DMS53 treated with DMSO at 0.1 percent for 48 hours (cell line): ENCODE measurements at regions not wholly inside any gene's neighbourhood (a gene's known extent, or its start where the extent isn't known, plus 50 kb on each side); places are given as distances from the start of the nearest gene placed in this dataset.

Experiments used
- DNase-seq: peaks from one replicate; lab custom pipeline; 2025; ENCODE audit not compliant: unreplicated experiment; lab: John Stamatoyannopoulos, UW

DNA sequence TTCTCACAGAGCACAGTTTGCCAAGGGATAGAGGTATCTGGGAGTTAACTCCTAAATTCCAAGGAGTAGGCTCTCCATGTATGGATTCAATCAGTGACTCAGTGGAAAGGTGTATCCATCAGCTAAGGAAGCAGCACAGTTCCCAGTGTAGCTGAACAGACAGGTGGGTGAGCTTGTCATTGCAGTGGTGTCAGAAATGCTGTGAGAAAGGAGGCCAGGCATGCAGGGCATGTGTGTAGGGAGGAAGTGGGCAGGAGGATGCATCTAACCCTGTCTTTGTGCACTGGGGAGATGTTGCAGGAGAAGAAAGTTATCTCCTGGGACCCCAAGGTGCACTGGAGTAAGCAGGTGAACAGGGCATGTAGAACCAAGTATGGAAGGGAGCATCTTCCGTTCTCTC is 539.0 kb downstream of the VRK1 start:
- DNase-seq = no peak

DNA sequence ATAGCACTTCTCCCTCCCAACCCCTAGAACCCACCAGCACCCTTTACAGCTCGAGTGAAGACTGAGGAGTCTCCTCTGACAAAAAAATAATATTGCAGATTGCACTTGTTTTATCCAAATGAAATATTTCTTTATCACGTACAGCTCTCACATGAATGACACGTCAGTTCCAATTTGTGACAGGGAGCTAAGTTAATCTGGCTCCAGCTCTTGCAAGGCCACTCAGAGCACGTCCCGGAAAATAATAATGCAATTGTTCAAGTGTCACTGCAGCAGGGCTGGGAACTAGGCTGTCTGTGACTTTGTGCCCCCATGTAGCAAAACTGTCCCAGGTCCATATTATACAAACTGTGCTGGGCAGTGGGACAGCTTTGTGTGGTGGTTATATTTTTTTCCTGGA is 539.6 kb downstream of the VRK1 start:
- no peak for DNase-seq

DNA sequence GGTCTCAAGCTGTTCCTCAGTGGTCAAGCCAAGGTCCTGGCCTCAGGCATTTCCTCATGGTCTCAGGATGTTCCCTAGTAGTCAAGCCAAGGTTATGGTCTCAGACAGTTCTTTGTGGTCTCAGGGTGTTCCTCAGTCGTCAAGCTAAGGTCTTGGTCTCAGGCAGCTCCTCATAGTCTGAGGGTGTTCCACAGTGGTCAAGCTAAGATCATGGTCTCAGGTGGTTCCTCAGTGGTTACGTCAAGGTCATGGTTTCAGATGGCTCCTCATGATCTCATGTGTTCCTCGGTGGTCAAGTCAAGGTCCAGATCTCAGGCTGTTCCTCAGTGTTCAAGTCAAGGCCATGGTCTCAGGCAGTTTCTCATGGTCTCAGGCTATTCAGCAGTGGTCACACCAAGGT is 540.1 kb downstream of the VRK1 start:
- no peak for DNase-seq

DNA sequence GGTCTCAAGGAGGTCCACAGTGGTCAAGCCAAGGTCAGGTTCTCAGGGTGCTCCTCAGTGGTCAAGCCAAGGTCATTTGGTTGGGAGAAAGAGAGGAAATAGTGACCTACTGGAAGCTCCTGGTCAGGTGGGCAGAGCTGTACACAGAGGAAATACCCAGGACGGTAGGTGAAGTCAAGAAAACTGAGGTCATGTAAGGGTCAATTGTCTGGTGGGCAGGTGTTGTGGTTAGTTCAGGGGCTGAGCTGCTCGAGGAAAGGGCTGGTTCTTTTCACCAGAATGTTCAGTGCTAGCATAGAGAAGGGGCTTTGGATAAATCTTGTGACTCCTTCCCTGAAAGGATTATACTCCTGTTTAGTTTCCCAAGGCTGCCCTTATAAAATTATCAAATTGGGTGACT is 540.5 kb downstream of the VRK1 start:
- DNase-seq = no peak

DNA sequence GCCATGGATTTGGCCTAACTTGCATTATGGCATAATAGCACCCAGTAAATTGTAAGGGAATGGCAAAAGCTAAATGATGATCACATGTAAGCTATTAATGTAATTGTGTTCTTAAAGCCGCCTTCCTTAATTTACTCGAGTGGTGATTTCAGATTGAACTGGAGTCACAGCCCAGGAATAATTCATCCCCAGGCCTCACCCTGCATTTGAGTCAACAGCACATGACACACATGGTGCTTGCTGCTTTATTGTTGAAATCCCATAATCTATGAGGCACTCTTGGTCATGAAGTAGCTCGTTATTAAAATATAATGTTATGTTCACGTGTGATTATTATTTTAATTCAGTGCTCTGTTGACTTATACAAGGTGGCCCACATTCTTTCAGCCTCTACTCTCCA is 547.5 kb downstream of the VRK1 start:
- DNase-seq = no peak

DNA sequence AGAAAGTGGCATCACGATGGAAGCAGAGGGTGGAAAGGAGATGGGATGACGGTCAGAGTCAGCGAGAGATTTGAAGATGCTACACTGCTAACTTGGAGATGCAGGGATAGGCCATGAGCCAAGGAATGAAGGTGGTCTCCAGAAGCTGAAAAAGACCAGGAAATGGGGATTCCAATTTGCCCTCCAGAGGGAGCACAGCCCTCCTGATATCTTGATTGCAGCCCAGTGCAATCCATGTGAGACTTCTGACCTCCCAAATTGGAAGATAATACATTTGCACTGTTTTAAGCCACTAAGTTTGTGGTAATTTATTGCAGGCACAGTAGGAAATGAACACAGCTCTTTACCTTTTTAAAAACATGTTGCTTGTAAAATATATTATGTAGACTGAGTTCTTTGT is 549.5 kb downstream of the VRK1 start:
- DNase-seq = no peak

DNA sequence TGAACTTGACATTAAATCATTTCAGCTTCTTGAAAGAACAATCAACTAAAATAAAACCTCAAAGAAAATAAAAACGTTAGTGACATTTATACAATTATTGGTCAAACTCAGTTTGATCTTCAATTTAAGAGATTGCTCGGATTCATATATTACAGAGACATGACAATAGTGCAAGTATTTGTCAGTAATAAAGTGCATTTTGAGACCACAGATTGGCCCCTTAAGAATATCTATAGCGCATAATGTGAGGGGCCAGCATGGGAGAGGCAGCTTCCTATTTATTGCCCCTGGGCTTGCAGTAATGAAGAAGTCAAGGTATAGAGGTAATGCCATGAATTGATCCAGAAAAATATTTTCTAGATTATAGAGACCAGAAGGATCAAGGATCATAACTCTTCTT is 552.3 kb downstream of the VRK1 start:
- no peak for DNase-seq

DNA sequence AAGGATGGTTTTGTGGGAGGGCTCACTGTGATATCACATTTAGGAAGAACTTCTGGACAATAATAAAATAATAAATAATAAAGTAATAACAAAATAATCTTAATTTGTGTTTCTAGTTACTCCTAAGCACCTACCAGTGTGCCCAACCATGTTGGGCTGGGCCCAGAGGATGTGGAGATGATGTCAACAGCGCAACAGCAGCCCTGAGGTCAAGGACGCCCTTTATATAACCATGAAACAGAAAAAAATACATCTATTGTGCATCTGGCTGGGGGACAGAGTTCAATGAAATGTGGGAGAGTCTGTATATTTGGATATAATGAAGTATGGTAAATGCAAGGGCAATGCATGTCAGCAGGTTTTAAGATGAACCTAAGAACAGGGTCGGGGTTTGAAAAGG is 552.8 kb downstream of the VRK1 start:
- DNase-seq = no peak

DNA sequence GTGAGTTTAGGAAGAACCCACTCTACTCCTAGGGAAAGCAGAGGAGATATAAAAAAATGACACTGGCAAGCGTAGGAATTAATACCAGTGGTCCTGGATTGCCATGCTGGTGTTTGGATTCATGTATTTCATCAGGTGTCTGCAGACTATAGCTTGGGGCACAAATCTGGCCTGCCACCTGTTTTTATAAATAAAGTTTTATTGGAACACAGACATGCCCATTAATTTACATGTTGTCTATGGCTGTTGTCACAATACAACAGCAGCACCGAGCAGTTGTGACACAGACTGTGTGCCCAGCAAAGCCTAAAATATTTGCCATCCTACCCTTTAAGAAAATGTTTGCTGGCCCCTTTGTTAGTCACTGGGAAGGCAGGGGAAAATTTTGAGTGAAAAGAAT is 553.2 kb downstream of the VRK1 start:
- DNase-seq = no peak

DNA sequence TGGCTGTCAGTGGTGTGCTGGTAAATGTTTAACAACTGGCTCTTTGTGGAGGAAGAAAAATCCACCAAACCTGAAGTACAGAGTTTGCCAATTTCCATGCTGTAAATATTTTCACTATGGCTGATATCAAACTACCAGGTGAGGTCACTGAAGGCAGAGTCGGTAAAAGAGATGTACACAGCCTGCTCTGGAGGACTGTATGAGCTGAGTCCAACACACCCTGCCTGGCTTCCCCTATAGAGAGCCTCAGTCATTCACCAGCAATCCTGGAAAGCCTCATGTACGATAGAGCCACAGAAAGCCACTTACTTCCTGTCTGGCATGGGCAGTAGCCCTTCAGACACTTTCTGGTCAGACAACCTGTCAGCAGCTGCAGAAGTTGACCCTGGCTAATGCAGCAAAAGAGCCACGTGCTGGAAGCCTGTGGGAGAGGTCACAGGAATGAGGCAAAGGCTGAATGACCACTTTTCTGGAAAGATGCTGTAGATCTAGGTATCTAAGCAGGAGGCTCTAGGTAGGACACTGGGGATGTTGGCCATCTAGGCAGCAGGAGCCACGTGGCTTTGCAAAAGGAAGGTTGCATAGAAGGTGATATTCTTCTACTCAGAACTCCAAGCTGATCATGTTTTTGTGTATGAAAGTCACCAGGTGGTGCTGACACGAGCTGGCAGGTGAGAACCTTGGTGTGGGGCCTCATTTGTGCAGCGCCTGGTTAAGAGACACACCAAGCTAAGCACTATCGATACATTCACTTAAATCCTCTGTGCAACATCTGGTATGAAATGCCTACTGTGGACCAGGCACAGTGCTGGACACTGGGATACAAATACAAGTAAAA is 553.9 kb downstream of the VRK1 start:
- DNase-seq = no peak

DNA sequence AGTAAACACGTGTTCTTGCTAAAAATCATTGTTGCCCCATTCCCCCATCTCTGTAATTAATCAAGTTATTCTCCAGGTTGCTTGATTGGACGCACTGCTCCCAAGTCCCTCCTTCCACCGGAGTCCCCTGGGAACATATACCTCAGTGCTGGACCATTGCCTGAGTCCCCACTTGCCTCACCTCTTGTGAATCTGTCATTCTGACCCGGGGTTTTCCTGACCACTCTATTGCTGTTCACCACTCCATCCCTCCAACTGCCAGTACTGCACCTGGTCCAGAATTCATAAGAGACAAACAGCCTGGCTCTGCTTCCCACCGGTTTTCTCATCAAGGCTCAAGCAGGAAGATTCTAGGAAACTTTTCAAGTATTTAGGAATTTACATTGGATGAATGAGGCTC is 555.9 kb downstream of the VRK1 start:
- DNase-seq = no peak

DNA sequence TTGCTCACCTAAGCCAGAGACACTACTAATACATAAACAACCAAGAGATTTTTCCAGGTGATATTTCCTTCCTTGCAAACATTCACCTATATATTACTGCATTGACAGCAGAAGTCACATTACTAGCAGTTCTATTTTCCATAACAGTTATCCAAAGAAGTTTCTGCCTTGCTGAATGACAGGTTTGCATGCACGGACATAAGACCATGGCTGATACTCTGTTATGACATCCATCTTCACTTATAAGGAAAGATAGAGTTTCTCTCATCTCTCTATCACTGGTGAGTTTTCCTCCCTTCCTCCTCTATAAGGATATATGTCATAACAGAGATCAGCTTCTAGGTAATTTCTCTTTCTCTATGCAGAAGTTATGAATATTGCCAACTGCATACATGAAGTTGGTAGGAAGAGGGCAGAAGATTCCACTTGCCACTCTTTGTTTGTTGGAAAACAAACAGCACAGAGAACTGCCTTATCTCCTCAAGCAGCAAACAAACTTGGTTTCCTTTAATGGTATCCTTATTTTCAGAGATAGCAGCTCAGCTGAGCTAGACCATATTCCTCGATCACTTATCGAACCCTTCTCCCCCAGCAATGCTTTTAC is 557.0 kb downstream of the VRK1 start:
- no peak for DNase-seq

DNA sequence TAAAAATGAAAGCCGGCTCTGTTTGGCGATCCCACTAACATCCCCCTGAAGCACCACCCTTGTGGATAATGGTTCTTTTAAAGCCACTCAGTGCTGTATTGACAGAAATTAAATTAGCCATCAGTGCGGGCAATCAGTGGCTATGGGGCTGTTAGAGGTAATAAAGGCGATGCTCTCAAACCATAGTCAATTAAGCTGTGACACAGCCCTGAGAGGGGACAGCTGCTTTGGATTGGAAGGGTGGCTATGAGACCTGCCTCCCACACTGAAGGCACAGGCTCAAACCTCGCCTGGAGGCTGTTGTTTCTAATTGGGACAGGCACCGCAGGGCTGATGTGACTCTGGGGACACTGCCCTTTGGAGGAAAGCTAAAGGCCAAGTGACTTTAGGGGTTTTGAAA is 562.2 kb downstream of the VRK1 start:
- no peak for DNase-seq

DNA sequence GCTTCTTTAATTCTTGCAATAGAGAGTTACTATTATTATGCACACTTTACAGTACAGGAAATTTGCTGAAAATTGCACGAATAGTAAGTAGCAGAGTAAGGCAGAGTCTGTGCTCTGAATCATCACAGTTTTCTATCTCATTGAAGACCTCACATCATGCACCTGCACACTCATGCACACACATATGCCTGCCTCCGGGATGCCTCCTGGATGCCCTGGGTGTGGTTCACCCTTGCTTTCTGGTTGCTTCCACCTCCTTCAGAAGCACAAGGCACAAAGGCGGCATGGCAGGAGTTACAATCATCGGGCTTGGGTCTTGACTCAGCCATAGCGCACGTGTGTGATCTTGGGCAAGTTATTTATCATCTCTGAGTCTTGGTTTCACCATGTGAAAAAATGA is 564.0 kb downstream of the VRK1 start:
- no peak for DNase-seq

DNA sequence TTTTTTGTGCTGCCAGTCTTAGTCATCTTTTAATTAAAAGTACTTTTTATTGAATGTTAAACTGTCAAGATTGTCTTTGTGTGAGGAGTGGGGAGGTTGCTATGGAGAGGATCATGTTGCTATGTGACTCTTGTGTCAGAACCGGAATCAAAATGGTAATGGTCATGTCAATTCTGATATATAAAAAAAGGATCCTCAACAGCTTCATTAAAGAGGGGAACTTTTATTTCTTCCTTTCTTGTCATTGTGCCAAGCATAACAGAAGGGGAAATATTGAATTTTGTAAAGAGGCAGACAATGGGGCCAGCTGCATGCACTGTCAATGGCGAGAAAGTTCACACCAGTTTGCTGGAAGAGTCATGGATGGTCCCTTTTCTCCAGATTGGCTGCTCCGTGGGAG is 564.8 kb downstream of the VRK1 start:
- no peak for DNase-seq

DNA sequence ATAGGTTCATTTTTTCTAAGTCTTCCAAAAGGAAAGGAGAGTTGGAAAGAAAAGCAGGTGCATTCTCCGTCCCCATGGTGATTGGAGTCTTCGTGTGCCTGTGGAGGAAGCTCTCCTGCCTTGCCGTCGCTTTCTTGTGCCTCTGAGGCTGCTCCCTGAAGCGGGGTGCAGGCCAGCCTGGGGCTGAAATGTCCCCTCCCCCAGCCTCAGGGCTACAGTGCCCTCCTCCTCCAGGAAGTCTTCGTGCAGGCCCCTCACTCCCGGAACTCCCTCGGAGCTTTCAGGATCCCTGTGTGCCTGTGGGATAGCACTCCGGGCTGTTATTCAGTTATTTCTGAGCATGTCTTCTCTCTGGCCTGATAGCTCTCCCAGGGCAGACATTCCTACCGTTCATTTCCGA is 569.2 kb downstream of the VRK1 start:
- no peak for DNase-seq

DNA sequence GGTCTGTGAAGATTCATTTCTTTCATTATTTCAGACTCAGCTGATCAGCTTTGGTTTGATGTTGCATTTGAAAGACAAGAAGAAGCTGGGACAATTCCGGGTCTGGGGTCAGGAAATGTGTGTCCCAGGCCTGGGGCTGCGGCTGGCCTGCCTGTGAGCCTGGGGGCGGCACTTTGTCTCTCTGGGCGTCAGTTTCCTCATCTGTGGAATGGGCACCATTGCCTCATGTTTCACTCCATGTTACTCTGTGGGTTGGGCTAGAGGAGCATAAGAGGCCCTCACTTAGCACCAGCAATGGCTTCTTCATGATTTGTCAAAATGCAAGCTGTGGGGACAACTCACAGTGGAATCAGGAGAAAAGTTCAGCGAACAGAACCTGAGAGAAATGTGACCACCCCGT is 570.1 kb downstream of the VRK1 start:
- DNase-seq = no peak

DNA sequence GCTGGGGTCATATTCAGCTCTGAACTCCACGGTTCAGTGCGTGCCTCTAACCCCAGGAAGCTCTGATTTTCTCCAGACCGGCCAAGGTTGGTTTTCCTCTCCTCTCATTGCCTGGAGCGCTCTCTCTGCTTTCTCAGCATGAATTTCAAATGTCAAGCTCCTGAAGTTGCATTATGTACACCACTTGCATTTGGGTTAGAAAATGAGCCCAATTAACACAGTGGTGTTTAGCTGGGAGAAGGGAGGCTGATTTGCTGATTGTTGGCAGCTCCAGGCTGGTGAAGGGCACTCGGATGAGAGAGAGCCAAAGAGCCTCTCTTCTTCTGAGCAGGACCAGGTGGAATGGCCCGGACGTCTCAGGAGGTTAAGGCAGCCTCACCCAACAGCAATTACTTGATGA is 570.9 kb downstream of the VRK1 start:
- DNase-seq = no peak

DNA sequence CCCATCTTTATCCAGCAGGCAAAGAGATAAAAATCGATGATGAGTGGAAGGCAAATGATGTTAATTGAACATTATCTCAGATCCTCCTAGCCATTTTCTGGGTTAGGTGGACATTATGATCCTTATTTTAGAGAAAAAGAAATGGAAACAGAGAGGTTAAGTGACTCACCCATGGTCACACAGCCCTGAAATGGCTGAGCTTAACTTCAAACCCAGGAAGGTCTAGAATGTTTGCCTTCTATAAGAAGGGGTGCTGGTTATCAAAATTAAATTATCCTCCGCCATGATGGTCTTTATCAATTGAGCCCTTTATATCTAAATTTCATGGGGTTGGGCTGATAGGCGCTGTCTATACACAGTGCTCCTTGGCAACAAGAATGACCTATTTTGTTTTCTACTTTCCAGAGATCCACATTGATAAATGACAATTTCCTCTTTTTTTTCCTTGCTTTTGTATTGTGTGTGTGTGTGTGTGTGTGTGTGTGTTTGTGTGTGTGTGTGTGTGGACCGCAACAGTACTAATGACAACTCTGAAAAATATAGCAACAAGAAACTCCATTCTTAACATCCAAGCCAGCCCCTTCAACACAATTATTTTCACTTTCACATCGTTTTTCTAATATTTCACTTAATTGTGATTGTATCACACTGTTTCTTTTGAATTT is 571.9 kb downstream of the VRK1 start:
- DNase-seq = no peak

DNA sequence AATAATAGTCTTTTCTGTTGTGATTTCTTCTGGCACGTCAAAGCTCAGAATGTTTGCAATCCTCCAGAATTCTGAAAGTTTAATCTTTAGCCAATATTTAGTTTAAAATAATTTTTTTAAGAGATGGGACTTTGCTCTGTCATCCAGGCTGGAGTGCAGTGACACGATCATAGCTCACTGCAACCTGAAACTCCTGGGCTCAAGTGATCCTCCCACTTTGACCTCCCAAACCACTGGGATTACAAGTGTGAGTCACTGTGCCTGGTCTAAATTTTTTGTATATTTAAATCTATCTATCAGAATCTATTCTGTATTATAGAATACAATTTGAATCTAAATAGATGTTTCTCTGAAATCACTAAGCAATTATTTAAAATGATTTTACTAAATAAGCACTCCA is 572.7 kb downstream of the VRK1 start:
- no peak for DNase-seq

DNA sequence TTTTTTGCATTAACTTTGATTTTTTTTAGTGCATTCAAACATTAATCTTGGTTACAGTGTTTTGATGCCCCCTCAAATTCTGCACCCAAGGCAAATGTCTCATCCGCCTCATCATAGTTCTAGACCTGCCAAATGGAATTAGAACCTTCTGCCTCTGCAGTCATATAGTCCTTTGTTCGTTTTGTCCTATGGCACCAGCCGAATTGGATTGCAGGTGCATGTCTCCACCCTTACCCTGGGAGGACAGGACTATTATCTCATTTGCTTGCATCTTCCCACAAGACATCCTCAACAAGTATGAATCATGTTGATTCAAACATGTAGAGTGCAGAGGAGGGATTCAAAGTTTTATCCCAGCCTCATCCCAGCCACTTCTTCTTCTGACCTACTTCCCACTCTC is 579.1 kb downstream of the VRK1 start:
- DNase-seq = no peak

DNA sequence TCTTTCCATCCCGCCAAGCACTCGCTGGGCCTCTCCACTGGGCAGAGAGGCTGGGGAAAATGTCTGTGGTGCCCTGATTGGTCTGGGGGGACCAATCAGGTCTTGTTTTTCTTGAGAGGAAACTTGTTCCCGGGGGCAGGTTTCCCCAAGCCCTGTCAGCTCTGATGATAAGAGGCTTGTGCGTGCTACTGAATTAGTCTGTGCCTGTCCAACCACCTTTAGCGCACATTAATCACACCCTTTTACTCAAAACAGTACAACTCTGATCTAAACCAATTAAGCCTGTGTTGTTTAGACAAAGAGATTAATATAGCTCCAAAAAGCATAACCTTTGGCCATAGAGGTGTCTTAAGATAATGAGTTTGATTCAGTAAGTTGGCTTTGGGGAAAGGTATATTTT is 580.4 kb downstream of the VRK1 start:
- no peak for DNase-seq
